Peyer's patch (tissue), 4 donors: ENCODE measurements at regions not wholly inside any gene's neighbourhood (a gene's known extent, or its start where the extent isn't known, plus 50 kb on each side); places are given as distances from the start of the nearest gene placed in this dataset.

Experiments
- POLR2A ChIP-seq, 2 donors: fragments of 450-650 bp; IDR thresholded peaks; one replicate each; pipeline ENCODE4 v1.5.1; 2017; ENCODE audit warnings: antibody characterized with exemption in 2 of 2, mild to moderate bottlenecking in 2 of 2, moderate library complexity in 2 of 2
- TF ChIP-seq, protein P1 (sequence below), 6 experiments: fragments of 450-650 bp in 4 of 6; fragments of 200-600 bp in 2 of 6; sonication (generic) in 1 of 6; IDR thresholded peaks; one replicate each; pipeline ENCODE4 v1.5.1; 2017 to 2019; ENCODE audit warnings: antibody characterized with exemption in 6 of 6, mild to moderate bottlenecking in 3 of 6, moderate library complexity in 1 of 6

DNA sequence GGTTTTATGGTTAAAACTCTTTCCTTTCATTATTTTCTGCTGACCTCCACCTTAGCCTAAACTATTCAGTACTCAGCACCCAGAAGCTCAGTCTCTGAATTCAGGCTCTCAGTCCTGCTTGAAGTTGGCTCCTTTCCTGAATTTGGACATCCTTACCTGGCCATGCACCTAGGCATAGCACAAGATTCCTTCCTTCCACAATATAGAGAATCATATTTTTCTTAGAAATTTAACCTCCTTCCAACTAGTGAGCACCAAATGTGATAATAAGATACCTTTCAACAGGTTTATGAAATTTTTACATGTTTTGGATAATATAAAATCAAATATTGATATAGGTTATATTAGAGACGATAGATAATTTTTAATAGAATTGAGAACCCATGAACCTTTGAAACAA lies 905.6 kb upstream of the GHITM start:
- TF ChIP-seq, protein P1, sequence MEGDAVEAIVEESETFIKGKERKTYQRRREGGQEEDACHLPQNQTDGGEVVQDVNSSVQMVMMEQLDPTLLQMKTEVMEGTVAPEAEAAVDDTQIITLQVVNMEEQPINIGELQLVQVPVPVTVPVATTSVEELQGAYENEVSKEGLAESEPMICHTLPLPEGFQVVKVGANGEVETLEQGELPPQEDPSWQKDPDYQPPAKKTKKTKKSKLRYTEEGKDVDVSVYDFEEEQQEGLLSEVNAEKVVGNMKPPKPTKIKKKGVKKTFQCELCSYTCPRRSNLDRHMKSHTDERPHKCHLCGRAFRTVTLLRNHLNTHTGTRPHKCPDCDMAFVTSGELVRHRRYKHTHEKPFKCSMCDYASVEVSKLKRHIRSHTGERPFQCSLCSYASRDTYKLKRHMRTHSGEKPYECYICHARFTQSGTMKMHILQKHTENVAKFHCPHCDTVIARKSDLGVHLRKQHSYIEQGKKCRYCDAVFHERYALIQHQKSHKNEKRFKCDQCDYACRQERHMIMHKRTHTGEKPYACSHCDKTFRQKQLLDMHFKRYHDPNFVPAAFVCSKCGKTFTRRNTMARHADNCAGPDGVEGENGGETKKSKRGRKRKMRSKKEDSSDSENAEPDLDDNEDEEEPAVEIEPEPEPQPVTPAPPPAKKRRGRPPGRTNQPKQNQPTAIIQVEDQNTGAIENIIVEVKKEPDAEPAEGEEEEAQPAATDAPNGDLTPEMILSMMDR (IDR thresholded peaks at IDR 0.05) = no peak
- no peak for TF ChIP-seq POLR2A (IDR thresholded peaks at IDR 0.05)
